NOMO-1 treated with DMSO at 0.1 percent for 48 hours (cell line): ENCODE measurements at regions not wholly inside any gene's neighbourhood (a gene's known extent, or its start where the extent isn't known, plus 50 kb on each side); places are given as distances from the start of the nearest gene placed in this dataset.

ENCODE experiments used
- DNase-seq: peaks from one replicate; lab custom pipeline; 2025; ENCODE audit not compliant: unreplicated experiment; lab: John Stamatoyannopoulos, UW

DNA sequence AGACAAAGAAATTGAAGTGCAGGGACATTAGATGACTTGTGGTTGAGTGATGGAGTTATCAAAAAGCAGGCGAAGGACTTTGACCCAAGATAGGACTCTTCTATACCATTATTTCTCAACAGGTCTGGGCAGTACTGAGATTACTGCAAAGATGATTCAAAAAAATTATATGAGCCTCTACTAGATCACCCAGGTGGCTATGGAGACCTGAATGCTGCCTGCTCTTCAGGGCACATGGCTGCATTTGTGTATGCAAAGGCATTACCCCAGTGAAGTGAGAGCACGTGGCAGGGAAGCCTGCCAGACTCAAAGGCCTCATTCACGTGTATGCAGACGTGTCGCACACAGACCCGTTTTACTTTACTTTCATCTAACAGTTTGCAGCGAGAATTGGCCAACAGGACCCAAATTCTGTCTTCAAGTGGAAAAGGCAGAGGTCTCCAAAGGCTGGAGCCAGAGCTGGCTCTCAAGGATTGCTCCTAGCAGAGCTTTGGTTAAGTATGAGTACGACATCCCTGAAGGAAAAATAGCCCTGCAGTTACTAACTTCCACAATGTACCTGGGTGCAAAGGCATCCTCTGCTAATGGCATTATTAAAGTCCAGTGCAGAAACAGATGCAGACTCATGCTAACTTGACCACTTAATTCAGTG is 113.8 kb upstream of the ARMC2 start:
- DNase-seq: no peak

- DNase-seq: no peak
Observed at GRCh38 chr6:108735310-108736001, 112.8 kb upstream of the ARMC2 start.

DNA sequence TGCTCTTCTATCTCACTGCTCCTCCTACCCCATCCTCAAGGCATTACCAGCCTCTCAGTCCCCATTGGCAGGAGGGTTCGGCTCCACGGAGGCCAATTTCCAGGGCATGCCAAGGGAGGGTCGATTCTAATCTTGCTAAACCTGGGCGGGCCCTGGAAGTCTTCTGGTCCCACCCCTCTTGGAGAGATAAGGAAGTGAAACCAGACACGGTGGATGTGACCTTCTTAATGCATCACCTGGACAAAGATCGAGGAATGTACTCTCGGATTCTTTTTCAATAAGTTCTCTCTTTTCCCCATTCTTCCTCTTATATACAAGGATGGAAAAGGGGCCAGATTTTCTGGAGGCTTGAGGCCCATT is 112.2 kb upstream of the ARMC2 start:
- DNase-seq: peak; percentile 26

DNA sequence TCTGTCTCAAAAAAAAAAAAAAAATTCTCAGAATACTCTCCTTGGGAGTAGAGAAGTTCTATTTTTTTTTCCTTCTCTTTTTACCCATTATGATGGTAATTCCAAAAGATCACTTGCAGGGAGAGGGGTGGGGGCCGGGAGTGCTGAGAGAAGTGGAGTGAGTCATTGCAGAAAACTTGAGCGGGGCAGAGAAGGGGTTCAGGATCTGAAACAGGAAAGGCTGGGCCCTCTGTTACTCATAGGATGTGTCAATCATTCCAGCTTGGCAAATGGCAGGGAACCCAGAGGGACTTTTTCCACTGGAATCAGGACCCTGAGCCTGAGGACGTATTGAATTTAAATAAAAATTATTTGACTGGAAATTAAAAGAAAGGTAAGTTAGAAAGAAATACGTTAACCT is 111.4 kb upstream of the ARMC2 start:
- no peak for DNase-seq

DNA sequence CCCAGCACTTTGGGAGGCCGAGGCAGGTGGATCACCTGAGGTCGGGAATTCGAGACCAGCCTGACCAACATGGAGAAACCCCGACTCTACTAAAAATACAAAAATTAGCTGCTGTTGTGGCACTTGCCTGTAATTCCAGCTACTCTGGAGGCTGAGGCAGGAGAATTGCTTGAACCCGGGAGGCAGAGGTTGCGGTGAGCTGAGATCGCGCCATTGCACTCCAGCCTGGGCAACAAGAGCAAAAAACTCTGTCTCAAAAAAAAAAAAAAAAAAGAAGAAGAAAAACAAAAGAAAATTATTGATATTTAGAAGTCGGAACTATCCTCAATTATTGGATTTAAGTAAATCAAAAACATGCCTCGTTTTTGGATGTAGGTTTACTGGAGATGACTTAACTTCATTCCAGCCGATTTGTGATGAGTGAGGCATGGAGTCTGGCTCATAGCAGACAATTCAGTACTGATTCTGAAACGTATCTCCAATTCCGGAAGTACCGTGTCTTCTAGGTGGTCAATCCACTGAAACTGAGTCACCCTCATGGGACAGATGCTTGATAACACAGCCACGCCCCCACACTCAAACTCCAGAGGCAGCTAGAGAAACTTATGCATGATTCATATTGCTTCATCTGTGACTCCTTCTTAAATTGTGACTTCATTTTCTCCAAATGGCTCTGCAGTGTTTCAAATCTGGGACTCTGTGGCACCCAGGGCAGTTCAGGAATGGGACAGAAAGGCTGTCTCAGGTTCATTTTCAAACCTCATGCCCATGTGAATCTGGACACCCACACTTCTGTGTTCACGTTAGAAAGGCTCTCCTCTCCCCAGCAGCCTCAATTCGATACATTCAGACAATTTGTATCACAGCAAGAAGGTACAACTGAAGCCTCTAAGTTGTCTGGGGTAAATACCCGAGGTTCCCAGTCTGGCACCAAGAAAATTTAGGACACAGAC is 110.4 kb upstream of the ARMC2 start:
- DNase-seq: peak; percentile 8

DNA sequence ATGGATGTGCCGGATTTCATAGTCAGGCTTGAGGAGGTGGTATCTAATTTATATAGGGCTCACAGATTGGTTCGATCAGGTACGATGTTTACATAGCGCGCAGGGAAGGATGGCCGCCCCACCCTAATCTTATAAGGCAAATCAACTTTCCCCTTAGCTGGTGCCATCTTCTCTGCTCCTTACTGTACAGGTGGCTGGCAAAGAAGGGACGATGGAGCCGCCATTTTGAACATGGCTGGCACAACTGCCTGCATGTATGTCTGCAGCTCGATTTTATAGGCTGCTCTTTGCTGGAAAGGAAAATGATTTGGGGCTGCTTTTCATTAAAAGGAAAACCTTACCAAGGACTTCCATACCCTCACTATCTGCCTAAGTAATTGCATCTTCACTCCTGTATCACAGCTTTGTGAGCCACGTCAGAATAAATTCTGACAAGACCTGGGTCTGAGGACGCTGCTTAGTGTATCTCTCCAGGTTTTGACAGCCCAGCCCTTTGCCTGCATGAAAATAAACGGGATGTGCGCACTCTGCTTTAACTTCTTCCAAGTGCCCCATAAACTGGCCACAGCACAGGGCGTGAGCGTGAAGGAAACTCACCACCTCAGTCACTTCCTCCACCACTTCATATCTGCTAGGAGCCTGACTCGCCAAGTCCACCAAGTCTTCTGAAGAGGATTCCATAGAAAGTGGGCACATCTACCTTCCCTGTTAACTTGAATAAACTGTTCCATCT is 109.4 kb upstream of the ARMC2 start:
- peak; percentile 59 for DNase-seq

DNA sequence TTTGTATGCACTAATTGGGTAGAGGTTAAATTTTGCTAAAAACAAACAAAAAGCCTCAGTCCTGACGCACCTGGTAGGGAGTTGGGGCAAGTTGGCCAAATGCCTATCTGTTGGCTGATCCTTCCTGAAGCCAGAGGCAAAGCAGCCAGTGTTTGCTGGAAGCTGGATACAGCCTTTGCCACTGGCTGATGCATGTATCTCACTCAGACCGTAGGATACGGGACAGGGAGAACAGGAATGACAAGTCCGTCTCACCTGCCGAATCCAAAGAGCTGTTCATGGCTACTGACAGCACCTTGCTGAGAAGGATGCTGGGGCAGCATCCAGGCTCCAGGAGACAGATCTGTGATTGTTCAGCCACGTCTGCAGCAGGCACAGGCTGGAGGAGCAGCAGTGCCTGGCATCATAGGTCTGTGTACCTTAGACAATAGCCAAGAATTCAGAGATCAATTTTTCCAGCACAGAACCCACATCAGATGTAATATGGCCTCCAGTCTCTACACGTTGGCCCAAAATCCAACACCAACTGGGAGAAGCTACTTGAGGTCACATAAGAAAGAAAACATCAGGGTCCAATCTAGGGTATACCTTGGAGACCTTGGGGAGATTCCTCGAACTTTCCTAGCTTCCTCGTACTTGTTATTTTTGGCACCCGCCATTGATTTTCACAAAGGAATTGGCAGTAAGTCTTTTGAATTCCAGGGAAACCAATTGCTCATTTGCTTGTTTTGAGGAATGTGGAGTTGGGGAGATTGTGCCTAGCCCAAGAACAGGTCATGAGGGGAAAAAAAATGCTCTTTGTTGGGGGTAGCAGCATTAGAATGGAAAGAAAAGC is 108.5 kb upstream of the ARMC2 start:
- no peak for DNase-seq

- DNase-seq: no peak
Observed at GRCh38 chr6:108741331-108741989, 106.8 kb upstream of the ARMC2 start.

GRCh38 chr6:108742041-108742440 is 106.2 kb upstream of the ARMC2 start:
- DNase-seq: peak; percentile 95

- DNase-seq: no peak
Observed at GRCh38 chr6:108744244-108744972, 103.8 kb upstream of the ARMC2 start.

DNA sequence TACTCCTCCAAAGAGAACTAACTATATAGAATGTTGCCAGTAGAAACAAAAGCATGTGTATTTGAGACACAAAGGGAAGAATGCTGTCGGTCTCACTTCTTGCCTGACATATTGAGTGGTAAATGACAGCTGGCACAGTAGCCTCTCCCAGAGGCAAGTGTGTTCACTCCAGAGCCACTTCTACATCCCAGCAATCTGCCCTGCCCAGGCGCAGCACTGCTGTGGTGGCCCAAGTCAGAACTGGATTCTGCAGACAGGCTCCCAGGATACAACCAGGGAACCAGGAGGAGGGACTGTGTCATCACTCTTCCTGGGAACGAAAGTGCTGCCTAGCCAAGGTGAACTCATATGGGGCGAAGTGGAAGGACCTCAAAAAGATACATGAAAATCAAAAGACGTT is 103.2 kb upstream of the ARMC2 start:
- DNase-seq: no peak

DNA sequence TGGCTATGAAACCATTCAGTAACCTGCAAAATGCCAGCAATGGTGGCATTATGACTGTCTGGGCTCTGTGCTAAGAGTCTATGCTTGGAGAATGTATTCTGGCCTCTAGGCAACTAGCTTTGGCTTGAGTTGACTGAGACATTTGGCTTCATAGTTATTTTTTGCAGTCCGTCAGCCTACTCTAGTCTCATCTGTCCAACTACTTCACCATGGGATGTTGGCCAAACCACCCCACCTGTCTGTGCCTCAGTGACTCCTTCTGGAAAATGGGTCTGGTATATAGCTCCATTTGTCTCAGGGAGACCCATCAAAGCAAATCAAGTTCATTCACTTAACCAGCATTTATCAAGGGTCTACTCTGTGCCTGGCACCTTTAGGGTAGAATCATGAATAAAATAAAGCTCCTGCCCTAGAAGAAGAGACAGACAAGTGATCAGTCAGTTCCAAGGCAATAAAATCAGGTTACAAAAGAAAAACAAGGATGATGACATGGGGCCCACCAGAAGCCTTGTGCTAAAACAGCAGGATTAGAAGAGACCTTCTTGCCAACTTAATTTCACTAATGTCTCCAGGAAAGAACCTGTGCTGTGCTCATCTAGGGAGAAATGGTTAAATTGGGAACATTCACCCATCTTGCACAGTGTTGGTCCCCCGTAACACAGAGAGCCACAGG is 102.4 kb upstream of the ARMC2 start:
- no peak for DNase-seq

DNA sequence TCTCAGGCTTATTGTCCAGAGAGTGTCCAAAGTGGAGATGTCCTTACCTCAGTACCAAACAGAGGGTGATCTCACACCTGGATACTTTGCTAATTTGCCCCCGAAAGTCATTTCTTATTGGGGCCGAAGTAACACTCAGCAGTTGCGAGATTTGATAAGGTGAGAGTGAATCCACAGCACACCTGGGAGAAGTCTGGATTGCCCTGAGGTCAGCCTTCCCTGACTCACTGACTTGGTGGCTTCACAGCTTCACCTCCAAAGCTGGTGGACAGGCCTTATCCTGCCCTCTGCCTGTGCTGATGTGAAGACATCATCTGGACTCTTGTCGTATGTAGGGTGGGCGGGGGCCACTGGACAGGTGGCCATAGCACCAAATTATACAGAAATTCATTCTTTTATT is 101.9 kb upstream of the ARMC2 start:
- no peak for DNase-seq

DNA sequence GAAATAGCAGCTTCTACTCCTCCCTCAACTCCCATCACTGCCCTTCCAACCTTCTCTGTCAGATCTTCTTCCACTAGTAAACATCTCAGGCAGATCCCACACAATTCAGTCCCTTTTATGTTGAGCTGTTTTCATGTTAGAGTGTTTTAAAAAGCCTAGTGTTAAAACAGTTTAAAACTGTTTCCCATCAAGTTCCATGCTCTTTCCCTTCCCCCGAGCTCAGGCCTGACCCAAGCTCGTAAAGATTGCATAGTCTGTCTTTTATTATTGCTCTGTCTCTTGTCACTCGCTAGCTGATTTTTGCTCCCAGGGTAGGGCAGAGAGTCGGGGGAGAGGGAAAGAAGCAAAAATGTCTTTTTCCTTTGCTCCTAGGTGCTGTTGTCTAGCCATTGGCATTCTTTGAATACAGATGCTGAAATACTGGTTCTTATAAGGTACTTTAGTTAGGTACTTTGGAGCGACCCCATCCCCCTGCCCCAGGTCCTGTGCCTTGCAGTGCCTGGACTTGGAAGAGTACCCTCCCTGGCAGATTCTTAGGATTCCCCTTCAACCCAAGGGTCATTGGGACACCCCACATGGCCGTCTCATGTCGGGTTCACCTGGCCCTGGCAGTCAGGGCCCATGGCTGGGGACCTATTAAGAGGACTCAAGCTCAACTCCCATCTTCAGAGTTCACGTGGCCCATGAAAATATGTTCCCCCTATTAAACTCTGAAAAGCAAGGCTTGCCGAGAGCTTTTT is 101.2 kb upstream of the ARMC2 start:
- no peak for DNase-seq

DNA sequence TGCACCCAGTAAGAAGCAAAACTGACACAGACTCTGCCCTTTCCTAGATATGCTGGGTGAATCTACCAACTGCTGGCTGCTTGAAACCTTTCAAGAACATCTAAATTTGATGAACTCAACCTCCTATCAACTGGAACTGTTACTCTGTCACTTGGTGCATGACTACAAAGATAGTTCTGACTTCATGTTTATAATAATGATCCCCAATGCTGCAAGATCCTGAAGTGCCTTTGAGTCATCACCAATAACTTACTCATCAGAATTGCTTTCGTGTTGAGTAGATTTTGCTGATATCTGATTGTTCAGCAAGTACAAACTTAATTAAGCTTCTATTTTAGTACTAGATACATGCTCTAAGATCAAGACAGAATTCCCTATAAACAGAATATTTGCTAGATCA is 100.2 kb upstream of the ARMC2 start:
- no peak for DNase-seq

DNA sequence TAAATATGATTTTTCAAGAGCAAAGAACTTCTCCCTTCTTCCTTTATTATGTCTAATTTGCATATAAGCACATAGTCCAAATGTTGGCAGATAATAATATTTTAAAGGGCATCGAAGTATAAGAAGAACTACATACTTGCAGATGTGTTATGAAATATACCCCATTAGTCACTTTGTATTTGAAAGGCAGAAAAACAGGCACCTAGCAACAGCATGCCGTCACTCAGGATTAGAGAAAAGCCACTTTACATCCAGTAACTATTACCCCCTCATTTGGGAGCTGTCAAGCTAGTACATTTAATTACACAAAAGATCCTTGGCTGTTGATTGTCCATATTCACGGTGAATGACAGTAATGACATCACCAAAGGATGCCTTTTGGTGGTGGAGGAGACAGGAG is 99.3 kb upstream of the ARMC2 start:
- peak; percentile 42 for DNase-seq

GRCh38 chr6:108750801-108751200 is 97.4 kb upstream of the ARMC2 start:
- DNase-seq: no peak

GRCh38 chr6:108751282-108751681 is 96.9 kb upstream of the ARMC2 start:
- DNase-seq: no peak
